Endodermal cell (in vitro differentiated cells): ENCODE measurements at regions not wholly inside any gene's neighbourhood (a gene's known extent, or its start where the extent isn't known, plus 50 kb on each side); places are given as distances from the start of the nearest gene placed in this dataset.

ENCODE experiments used
- DNase-seq: peaks from one replicate; pipeline ENCODE4 v3.0.0-alpha.2; 2017
- H3K27ac ChIP-seq: 2 replicates; pipeline ENCODE4 v1.5.1; 2013; ENCODE audit warnings: mild to moderate bottlenecking, low read depth, low read length, moderate library complexity
- H3K27me3 ChIP-seq: 2 replicates; pipeline ENCODE4 v1.6.1; 2013; ENCODE audit warnings: mild to moderate bottlenecking, low read length, moderate library complexity; ENCODE audit not compliant: insufficient read depth, control insufficient read depth, poor library complexity, severe bottlenecking
- H3K36me3 ChIP-seq: 2 replicates; pipeline ENCODE4 v1.7.0; 2013; ENCODE audit warnings: mild to moderate bottlenecking, low read length, moderate library complexity; ENCODE audit not compliant: control insufficient read depth, insufficient read depth
- H3K4me1 ChIP-seq: one replicate; pipeline ENCODE4 v1.7.0; 2013; ENCODE audit warnings: low read length; ENCODE audit not compliant: control insufficient read depth, insufficient read depth
- H3K4me3 ChIP-seq: 2 replicates; pipeline ENCODE4 v1.5.1; 2013; ENCODE audit warnings: mild to moderate bottlenecking, low read length, moderate library complexity
- H3K9ac ChIP-seq: 2 replicates; pipeline ENCODE4 v1.6.1; 2013; ENCODE audit warnings: mild to moderate bottlenecking, low read length, moderate library complexity; ENCODE audit not compliant: poor library complexity, severe bottlenecking; ENCODE audit errors: extremely low read depth
- H3K9me3 ChIP-seq: 2 replicates; pipeline ENCODE4 v1.6.1; 2013; ENCODE audit warnings: mild to moderate bottlenecking, low read length, moderate library complexity; ENCODE audit not compliant: control insufficient read depth
- H3K27ac Mint-ChIP-seq: 2 replicates; pipeline ENCODE4 v1.8.0; 2020; ENCODE audit warnings: mixed read lengths
- H3K27me3 Mint-ChIP-seq: 2 replicates; pipeline ENCODE4 v1.8.0; 2021; ENCODE audit warnings: mild to moderate bottlenecking, mixed read lengths; ENCODE audit not compliant: insufficient read depth
- H3K36me3 Mint-ChIP-seq: 2 replicates; pipeline ENCODE4 v1.8.0; 2020; ENCODE audit warnings: low read depth, mixed read lengths
- H3K4me1 Mint-ChIP-seq: 2 replicates; pipeline ENCODE4 v1.8.0; 2020; ENCODE audit warnings: mixed read lengths
- H3K4me3 Mint-ChIP-seq: 2 replicates; pipeline ENCODE4 v1.8.0; 2020; ENCODE audit warnings: mild to moderate bottlenecking, moderate library complexity, mixed read lengths
- H3K9me3 Mint-ChIP-seq: 2 replicates; pipeline ENCODE4 v1.8.0; 2020; ENCODE audit warnings: mild to moderate bottlenecking, mixed read lengths
- WGBS, 2 experiments: methylation state at CpG; one replicate each; pipeline versions ENCODE4 v1.1.5 to v1.1.7; 2013; ENCODE audit warnings: missing lambda C conversion rate in 2 of 2, mixed read lengths in 1 of 2; ENCODE audit not compliant: insufficient coverage in 1 of 2, insufficient read length in 1 of 2; 5-methylcytosine and 5-hydroxymethylcytosine counted together
- TF ChIP-seq, protein P1 (sequence below): fragments of 200-600 bp; sonication (generic); conservative IDR thresholded peaks from 2 replicates; pipeline ENCODE4 v1.5.0; 2021; ENCODE audit warnings: antibody characterized with exemption, mild to moderate bottlenecking

DNA sequence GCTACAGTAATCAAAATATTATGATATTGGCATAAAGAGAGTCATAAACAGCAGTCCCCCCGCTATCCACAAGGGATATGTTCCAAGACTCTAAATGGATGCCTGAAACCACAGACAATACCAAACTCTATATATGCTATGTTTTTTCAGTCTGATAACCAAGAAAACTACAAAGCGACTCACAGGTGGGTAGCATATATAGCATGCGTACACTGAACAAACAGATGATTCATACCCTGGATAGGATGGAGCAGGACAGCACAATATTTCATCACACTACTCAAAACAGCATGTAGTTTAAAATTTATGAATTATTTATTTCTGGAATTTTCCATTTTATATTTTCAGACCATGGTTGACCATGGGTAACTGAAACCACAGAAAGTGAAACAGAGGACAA is 87.0 kb upstream of the PPP2R3A start:
- peaks cover 10% of the 10 kb centered on the region for H3K9me3 Mint-ChIP-seq
- TF ChIP-seq, protein P1, sequence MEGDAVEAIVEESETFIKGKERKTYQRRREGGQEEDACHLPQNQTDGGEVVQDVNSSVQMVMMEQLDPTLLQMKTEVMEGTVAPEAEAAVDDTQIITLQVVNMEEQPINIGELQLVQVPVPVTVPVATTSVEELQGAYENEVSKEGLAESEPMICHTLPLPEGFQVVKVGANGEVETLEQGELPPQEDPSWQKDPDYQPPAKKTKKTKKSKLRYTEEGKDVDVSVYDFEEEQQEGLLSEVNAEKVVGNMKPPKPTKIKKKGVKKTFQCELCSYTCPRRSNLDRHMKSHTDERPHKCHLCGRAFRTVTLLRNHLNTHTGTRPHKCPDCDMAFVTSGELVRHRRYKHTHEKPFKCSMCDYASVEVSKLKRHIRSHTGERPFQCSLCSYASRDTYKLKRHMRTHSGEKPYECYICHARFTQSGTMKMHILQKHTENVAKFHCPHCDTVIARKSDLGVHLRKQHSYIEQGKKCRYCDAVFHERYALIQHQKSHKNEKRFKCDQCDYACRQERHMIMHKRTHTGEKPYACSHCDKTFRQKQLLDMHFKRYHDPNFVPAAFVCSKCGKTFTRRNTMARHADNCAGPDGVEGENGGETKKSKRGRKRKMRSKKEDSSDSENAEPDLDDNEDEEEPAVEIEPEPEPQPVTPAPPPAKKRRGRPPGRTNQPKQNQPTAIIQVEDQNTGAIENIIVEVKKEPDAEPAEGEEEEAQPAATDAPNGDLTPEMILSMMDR, result no peak
- no peak overlapping the region for H3K27ac Mint-ChIP-seq
- no peak for DNase-seq
- H3K27me3 Mint-ChIP-seq, result peaks cover 2% of the 10 kb centered on the region
- peaks cover under 1% of the 10 kb centered on the region for H3K27me3 ChIP-seq
- H3K4me3 ChIP-seq, result no peak overlapping the region
- H3K4me1 ChIP-seq, result no peaks in the 10 kb centered on the region
- H3K4me3 Mint-ChIP-seq, result no peak overlapping the region
- no peak overlapping the region for H3K27ac ChIP-seq
- H3K36me3 Mint-ChIP-seq, result no peaks in the 10 kb centered on the region
- peaks cover 8% of the 10 kb centered on the region for H3K9me3 ChIP-seq
- H3K9ac ChIP-seq, result no peak overlapping the region
- 98% methylated on average over 3 of the region's 3 CpGs; no CpG with 5 or more reads in 1 of the 2 experiments for WGBS, 2 experiments
- no peaks in the 10 kb centered on the region for H3K4me1 Mint-ChIP-seq
- no peaks in the 10 kb centered on the region for H3K36me3 ChIP-seq

DNA sequence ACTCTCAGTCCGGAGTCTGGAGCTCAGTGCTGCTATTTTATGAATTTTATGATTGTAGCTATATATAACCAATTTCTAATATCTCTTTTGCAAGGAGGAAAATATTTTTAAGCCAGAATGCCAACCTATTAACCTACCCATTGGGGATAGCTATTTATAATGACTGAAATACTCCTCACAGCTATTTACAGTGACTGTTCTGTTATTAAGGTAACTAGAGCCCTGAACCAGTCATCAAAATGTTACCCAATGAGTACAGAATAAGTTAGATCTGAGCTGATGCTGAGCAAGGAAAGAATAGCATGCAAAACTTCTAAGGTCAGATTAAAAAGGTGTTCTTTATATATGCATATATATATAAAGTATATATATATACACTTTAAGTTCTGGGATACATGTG is 79.6 kb upstream of the PPP2R3A start:
- no peak overlapping the region for H3K4me3 Mint-ChIP-seq
- H3K27ac ChIP-seq, result no peak overlapping the region
- peaks cover 18% of the 10 kb centered on the region for H3K4me1 Mint-ChIP-seq
- H3K4me3 ChIP-seq, result no peak overlapping the region
- H3K9ac ChIP-seq, result no peak overlapping the region
- no peaks in the 10 kb centered on the region for H3K9me3 ChIP-seq
- peaks cover 7% of the 10 kb centered on the region for H3K4me1 ChIP-seq
- H3K27ac Mint-ChIP-seq, result no peak overlapping the region
- DNase-seq, result no peak
- no peaks in the 10 kb centered on the region for H3K36me3 Mint-ChIP-seq
- H3K27me3 ChIP-seq, result peaks cover 10% of the 10 kb centered on the region
- TF ChIP-seq, protein P1, result no peak
- H3K36me3 ChIP-seq, result no peaks in the 10 kb centered on the region
- peaks cover 3% of the 10 kb centered on the region for H3K27me3 Mint-ChIP-seq
- WGBS, 2 experiments, result 100% methylated on average over 1 of the region's 1 CpG; no CpG with 5 or more reads in 1 of the 2 experiments
- no peaks in the 10 kb centered on the region for H3K9me3 Mint-ChIP-seq

DNA sequence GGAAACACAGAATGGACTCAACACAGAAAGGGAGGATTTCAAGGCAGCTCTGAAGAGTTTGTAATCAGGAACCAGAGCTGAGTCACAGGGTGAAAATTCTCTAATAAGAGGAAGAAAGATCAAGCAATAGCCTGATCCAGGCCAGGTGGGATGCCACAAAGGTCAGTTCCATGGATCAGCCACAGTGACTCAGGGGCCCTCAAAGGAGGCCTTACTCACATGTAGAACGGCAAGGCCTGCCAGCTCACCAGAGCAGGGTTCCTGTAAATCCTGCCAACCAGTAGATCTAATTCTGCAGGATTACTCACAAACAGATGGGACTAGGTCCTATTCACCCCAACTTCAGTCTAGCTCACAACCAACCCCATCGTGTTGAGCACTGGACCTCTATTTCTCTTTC is 78.3 kb upstream of the PPP2R3A start:
- Mint-ChIP-seq H3K36me3 (no peaks in the 10 kb centered on the region), H3K27ac (no peak overlapping the region), H3K4me1 (peaks cover 18% of the 10 kb centered on the region), H3K9me3 (no peaks in the 10 kb centered on the region), H3K4me3 (no peak overlapping the region), H3K27me3 (peaks cover 3% of the 10 kb centered on the region)
- no peak overlapping the region for H3K27ac ChIP-seq
- H3K27me3 ChIP-seq, result peaks cover 10% of the 10 kb centered on the region
- H3K4me3 ChIP-seq, result no peak overlapping the region
- H3K36me3 ChIP-seq, result no peaks in the 10 kb centered on the region
- no peak overlapping the region for H3K9ac ChIP-seq
- H3K4me1 ChIP-seq, result peaks cover 7% of the 10 kb centered on the region
- H3K9me3 ChIP-seq, result no peaks in the 10 kb centered on the region
- WGBS, 2 experiments, result 97% methylated on average over 2 of the region's 2 CpGs; no CpG with 5 or more reads in 1 of the 2 experiments
- DNase-seq, result no peak
- TF ChIP-seq, protein P1, result no peak
